HepG2 (cell line): ENCODE measurements at regions not wholly inside any gene's neighbourhood (a gene's known extent, or its start where the extent isn't known, plus 50 kb on each side); places are given as distances from the start of the nearest gene placed in this dataset.

Experiments used
- ATAC-seq: fragments of 200-7000 bp; cut with Tn5 transposase; 3 replicates; pipeline ENCODE4 v1.9.1; 2020; ENCODE audit warnings: mild to moderate bottlenecking, moderate library complexity
- BruUV-seq: library from RNA; stranded (reverse); fragments of 400-500 nt; replicated peaks from 2 replicates; lab custom pipeline; 2021; lab: Mats Ljungman, UMichigan
- CTCF ChIA-PET: fragments of 300-600 bp; formaldehyde crosslinking; extraction: SDS; loops from one replicate; lab custom pipeline; 2021; ENCODE audit warnings: low total read pairs, inconsistent platforms, low intra/inter-chr PET ratio; lab: Yijun Ruan, JAX
- POLR2A ChIA-PET: fragments of 350-600 bp; sonication (Branson Sonifier 250); formaldehyde crosslinking; loops from one replicate; lab custom pipeline; 2020; ENCODE audit warnings: antibody characterized with exemption, inconsistent platforms; lab: Yijun Ruan, JAX
- DNase-seq: peaks from one replicate; pipeline ENCODE4 v3.0.0-alpha.2; 2015; ENCODE audit warnings: low spot score
- FAIRE-seq: peaks from 3 replicates; lab custom pipeline; 2011; peaks lifted over from hg19 to GRCh38; lab: Jason Lieb, UNC
- H2AFZ ChIP-seq: one replicate; pipeline ENCODE4 v1.6.1; 2011; ENCODE audit warnings: low read length, inconsistent platforms
- H3K27ac ChIP-seq: fragments of 300-600 bp; 3 replicates; pipeline ENCODE4 v1.8.0; 2011; ENCODE audit warnings: mixed run types, mild to moderate bottlenecking, mixed read lengths, low read length, inconsistent platforms; ENCODE audit not compliant: insufficient read depth; ENCODE audit errors: extremely low read length
- H3K27me3 ChIP-seq, 2 experiments: fragments of 200-600 bp in 1 of 2; 2 replicates in 1 of 2; 3 replicates in 1 of 2; pipeline versions ENCODE4 v1.6.0 to v1.8.0; 2011; ENCODE audit warnings: low read length in 2 of 2, mild to moderate bottlenecking in 2 of 2, moderate library complexity in 2 of 2, inconsistent platforms in 1 of 2; ENCODE audit not compliant: insufficient read depth in 2 of 2, control insufficient read depth in 1 of 2
- H3K36me3 ChIP-seq, 2 experiments: fragments of 200-600 bp in 1 of 2; replicated peaks in 1 of 2; 2 replicates in 1 of 2; 3 replicates in 1 of 2; pipeline versions ENCODE4 v1.5.1 to v1.8.0; 2011; ENCODE audit warnings: low read length in 2 of 2, inconsistent platforms in 1 of 2; ENCODE audit not compliant: insufficient read depth in 2 of 2, control insufficient read depth in 1 of 2
- H3K4me1 ChIP-seq: 2 replicates; pipeline ENCODE4 v1.5.1; 2012; ENCODE audit warnings: low read length, inconsistent platforms; ENCODE audit not compliant: insufficient read depth
- H3K4me2 ChIP-seq: 2 replicates; pipeline ENCODE4 v1.6.0; 2011; ENCODE audit warnings: low read depth, low read length, inconsistent platforms
- H3K4me3 ChIP-seq, 3 experiments: fragments of 200-600 bp in 1 of 3; sonication (generic), shearing (Covaris generic) in 1 of 3; replicated peaks in 1 of 3; 2 replicates each; pipeline ENCODE4 v1.5.1; 2011 to 2016; ENCODE audit warnings: low read length in 3 of 3, inconsistent platforms in 2 of 3, low read depth in 2 of 3, mild to moderate bottlenecking in 2 of 3, control low read depth in 1 of 3, mixed read lengths in 1 of 3; ENCODE audit not compliant: insufficient read depth in 1 of 3
- H3K79me2 ChIP-seq: one replicate; pipeline ENCODE4 v1.6.1; 2011; ENCODE audit warnings: low read length, inconsistent platforms; ENCODE audit not compliant: insufficient read depth
- H3K9ac ChIP-seq: 2 replicates; pipeline ENCODE4 v1.6.0; 2011; ENCODE audit warnings: mild to moderate bottlenecking, low read depth, low read length, inconsistent platforms; ENCODE audit not compliant: insufficient read depth
- H3K9me3 ChIP-seq: 2 replicates; pipeline ENCODE4 v1.5.1; 2012; ENCODE audit warnings: mild to moderate bottlenecking, low read length
- H4K20me1 ChIP-seq: 2 replicates; pipeline ENCODE4 v1.6.0; 2011; ENCODE audit warnings: inconsistent platforms, mild to moderate bottlenecking, low read length, moderate library complexity; ENCODE audit not compliant: insufficient read depth
- AGO2 ChIP-seq: fragments of 200-400 bp; formaldehyde crosslinking; optimal IDR thresholded peaks from 2 replicates; pipeline ENCODE3; 2017; ENCODE audit warnings: mild to moderate bottlenecking, low read depth, low read length, moderate library complexity
- CC2D1A ChIP-seq: sonication (generic); formaldehyde crosslinking; IDR thresholded peaks from 2 replicates; pipeline ENCODE4 v1.8.1; 2023; ENCODE audit warnings: mild to moderate bottlenecking, missing genetic modification reagents
- ERF ChIP-seq: IDR thresholded peaks from 2 replicates; pipeline ENCODE4 v1.6.1; 2018; ENCODE audit warnings: missing biosample characterization, missing genetic modification reagents
- HDAC6 ChIP-seq: fragments of 200-600 bp; sonication (generic); IDR thresholded peaks from 2 replicates; pipeline ENCODE4 v1.7.0; 2017; ENCODE audit warnings: mild to moderate bottlenecking, antibody characterized with exemption, low read length, low read depth
- HOXA3 ChIP-seq: sonication (generic); formaldehyde crosslinking; IDR thresholded peaks from 2 replicates; pipeline ENCODE4 v1.5.0; 2020; ENCODE audit warnings: missing genetic modification reagents
- MAFF ChIP-seq: IDR thresholded peaks from 2 replicates; pipeline ENCODE4 v1.6.1; 2011; ENCODE audit warnings: low read depth, low read length, improper control_type of control experiment
- NAIF1 ChIP-seq: sonication (generic); formaldehyde crosslinking; IDR thresholded peaks from 2 replicates; pipeline ENCODE4 v1.5.0; 2020; ENCODE audit warnings: mild to moderate bottlenecking, missing genetic modification reagents, borderline replicate concordance
- NCOA1 ChIP-seq: sonication (generic); formaldehyde crosslinking; IDR thresholded peaks from 2 replicates; pipeline ENCODE4 v1.9.0; 2021; ENCODE audit warnings: missing genetic modification reagents
- NCOA5 ChIP-seq: sonication (generic); formaldehyde crosslinking; IDR thresholded peaks from 2 replicates; pipeline ENCODE4 v1.4.0; 2020; ENCODE audit warnings: missing genetic modification reagents
- NFIC ChIP-seq: IDR thresholded peaks from 2 replicates; pipeline ENCODE4 v1.6.1; 2012; ENCODE audit warnings: mild to moderate bottlenecking, low read length, inconsistent platforms
- POLR2A ChIP-seq, 2 experiments: IDR thresholded peaks; 2 replicates each; pipeline ENCODE4 v1.6.1; 2011; ENCODE audit warnings: low read depth in 2 of 2, low read length in 2 of 2, mild to moderate bottlenecking in 1 of 2, moderate library complexity in 1 of 2; ENCODE audit not compliant: insufficient read depth in 1 of 2
- RXRB ChIP-seq: IDR thresholded peaks from 2 replicates; pipeline ENCODE4 v1.6.1; 2016; ENCODE audit warnings: borderline replicate concordance, missing genetic modification reagents, missing compliant biosample characterization
- TGIF2 ChIP-seq: IDR thresholded peaks from 2 replicates; pipeline ENCODE4 v1.6.1; 2016; ENCODE audit warnings: control low read depth, missing compliant biosample characterization
- ZNF138 ChIP-seq: sonication (generic); formaldehyde crosslinking; IDR thresholded peaks from 2 replicates; pipeline ENCODE4 v1.5.0; 2020; ENCODE audit warnings: mild to moderate bottlenecking, low read depth, missing genetic modification reagents
- ZNF232 ChIP-seq: sonication (generic); formaldehyde crosslinking; IDR thresholded peaks from 2 replicates; pipeline ENCODE4 v1.4.0; 2020; ENCODE audit warnings: missing genetic modification reagents, borderline replicate concordance
- ZNF235 ChIP-seq: sonication (generic); formaldehyde crosslinking; IDR thresholded peaks from 2 replicates; pipeline ENCODE4 v1.8.1; 2023; ENCODE audit warnings: mild to moderate bottlenecking, missing genetic modification reagents, borderline replicate concordance
- ZNF615 ChIP-seq: sonication (generic); formaldehyde crosslinking; IDR thresholded peaks from 2 replicates; pipeline ENCODE4 v1.5.0; 2020; ENCODE audit warnings: mild to moderate bottlenecking, missing genetic modification reagents, borderline replicate concordance
- ZSCAN25 ChIP-seq: sonication (generic); formaldehyde crosslinking; IDR thresholded peaks from 2 replicates; pipeline ENCODE4 v1.8.0; 2022; ENCODE audit warnings: mild to moderate bottlenecking, missing genetic modification reagents
- WGBS: methylation state at CpG from one replicate; pipeline ENCODE4 v1.1.6; 2017; ENCODE audit warnings: low lambda C conversion rate; 5-methylcytosine and 5-hydroxymethylcytosine counted together
- in situ Hi-C: cut with HindIII; loops from 2 replicates; pipeline ENCODE4 v1.10.0; 2017; ENCODE audit warnings: low pct_unique_long_range_greater_than_20kb; ENCODE audit not compliant: extremely low pct_ligation_motif_present
- intact Hi-C: fragments of 100-400 bp; cut with micrococcal nuclease; formaldehyde crosslinking; loops from one replicate; pipeline ENCODE4 v1.10.0; 2022; ENCODE audit not compliant: unreplicated experiment
- TF ChIP-seq, protein P1 (sequence below): sonication (generic); formaldehyde crosslinking; IDR thresholded peaks from 2 replicates; pipeline ENCODE4 v1.8.0; 2022; ENCODE audit warnings: mild to moderate bottlenecking, missing genetic modification reagents, moderate library complexity
- TF ChIP-seq, protein P2 (sequence below): sonication (generic); formaldehyde crosslinking; IDR thresholded peaks from 2 replicates; pipeline ENCODE4 v1.9.0; 2021; ENCODE audit warnings: mild to moderate bottlenecking, missing genetic modification reagents

DNA sequence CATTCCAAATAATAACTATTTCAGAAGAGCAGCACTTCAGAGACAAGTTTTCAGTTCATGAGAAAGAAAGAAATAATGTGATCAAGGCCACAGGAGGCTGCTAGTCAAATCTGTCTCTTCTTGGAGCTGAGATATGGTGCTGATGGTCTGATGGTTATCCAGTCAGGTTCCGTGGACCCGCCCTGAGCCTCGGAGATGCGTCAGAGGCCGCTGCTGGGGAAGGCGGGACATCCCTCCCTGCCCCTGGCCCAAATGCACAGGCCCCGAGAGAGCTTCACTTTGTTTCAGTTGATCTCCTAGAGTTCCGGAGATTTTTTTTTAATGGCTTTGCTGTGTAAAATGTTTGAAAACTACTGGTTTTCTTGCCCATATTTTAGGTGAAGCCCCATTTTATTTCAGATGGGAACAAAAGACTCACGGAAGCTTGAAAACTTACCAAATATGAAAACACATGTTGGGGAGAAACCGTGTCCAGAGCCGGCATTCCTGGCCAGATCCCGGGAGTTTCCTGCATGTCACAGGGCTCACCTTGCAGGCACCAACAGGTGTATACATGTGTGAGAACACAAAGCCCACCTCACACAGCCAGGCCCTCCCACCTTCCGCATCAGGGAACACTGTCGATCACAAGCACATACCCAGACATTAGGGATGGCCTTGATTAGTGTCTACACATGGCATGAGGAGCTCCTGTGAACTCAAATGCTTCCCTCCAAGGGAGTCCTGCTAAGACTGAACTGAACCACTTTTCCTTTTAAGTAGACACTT, 499.0 kb downstream of the TCERG1L start:
- ChIA-PET CTCF (no interaction called here), POLR2A (no interaction called here)
- no peaks in the 10 kb centered on the region for H3K9me3 ChIP-seq
- no peaks in the 10 kb centered on the region for H3K79me2 ChIP-seq
- no peaks in the 10 kb centered on the region for H3K36me3 ChIP-seq
- ATAC-seq (no peak), DNase-seq (no peak), FAIRE-seq (no peak)
- in situ Hi-C loops: no loop called here
- BruUV-seq: no TSS peak
- intact Hi-C loops: no loop called here
- H3K9ac ChIP-seq: no peak overlapping the region
- peaks cover 3 to 22% of the 10 kb centered on the region in 2 experiments; a peak in 4 of 5 replicates for H3K27me3 ChIP-seq
- no peak overlapping the region for H3K4me2 ChIP-seq
- TF ChIP-seq, protein P1, sequence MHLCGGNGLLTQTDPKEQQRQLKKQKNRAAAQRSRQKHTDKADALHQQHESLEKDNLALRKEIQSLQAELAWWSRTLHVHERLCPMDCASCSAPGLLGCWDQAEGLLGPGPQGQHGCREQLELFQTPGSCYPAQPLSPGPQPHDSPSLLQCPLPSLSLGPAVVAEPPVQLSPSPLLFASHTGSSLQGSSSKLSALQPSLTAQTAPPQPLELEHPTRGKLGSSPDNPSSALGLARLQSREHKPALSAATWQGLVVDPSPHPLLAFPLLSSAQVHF (CRISPR knock-in tag): no peak
- TF ChIP-seq ZSCAN25 (CRISPR knock-in tag) (no peak), ZNF232 (CRISPR knock-in tag) (no peak), POLR2A (IDR thresholded peaks at IDR 0.05; ENCODE audit: insufficient read depth in 1 of 2, low read depth in 2 of 2, low read length in 2 of 2) (no peak), ZNF138 (CRISPR knock-in tag) (no peak), NFIC (no peak), HDAC6 (no peak), NAIF1 (CRISPR knock-in tag) (no peak), RXRB (CRISPR knock-in tag) (no peak), MAFF (no peak), ZNF235 (CRISPR knock-in tag) (no peak), ZNF615 (no peak), CC2D1A (CRISPR knock-in tag) (no peak), HOXA3 (no peak), TGIF2 (CRISPR knock-in tag) (no peak), NCOA5 (CRISPR knock-in tag) (no peak), ERF (CRISPR knock-in tag) (no peak), AGO2 (no peak), NCOA1 (CRISPR knock-in tag) (no peak)
- TF ChIP-seq, protein P2, sequence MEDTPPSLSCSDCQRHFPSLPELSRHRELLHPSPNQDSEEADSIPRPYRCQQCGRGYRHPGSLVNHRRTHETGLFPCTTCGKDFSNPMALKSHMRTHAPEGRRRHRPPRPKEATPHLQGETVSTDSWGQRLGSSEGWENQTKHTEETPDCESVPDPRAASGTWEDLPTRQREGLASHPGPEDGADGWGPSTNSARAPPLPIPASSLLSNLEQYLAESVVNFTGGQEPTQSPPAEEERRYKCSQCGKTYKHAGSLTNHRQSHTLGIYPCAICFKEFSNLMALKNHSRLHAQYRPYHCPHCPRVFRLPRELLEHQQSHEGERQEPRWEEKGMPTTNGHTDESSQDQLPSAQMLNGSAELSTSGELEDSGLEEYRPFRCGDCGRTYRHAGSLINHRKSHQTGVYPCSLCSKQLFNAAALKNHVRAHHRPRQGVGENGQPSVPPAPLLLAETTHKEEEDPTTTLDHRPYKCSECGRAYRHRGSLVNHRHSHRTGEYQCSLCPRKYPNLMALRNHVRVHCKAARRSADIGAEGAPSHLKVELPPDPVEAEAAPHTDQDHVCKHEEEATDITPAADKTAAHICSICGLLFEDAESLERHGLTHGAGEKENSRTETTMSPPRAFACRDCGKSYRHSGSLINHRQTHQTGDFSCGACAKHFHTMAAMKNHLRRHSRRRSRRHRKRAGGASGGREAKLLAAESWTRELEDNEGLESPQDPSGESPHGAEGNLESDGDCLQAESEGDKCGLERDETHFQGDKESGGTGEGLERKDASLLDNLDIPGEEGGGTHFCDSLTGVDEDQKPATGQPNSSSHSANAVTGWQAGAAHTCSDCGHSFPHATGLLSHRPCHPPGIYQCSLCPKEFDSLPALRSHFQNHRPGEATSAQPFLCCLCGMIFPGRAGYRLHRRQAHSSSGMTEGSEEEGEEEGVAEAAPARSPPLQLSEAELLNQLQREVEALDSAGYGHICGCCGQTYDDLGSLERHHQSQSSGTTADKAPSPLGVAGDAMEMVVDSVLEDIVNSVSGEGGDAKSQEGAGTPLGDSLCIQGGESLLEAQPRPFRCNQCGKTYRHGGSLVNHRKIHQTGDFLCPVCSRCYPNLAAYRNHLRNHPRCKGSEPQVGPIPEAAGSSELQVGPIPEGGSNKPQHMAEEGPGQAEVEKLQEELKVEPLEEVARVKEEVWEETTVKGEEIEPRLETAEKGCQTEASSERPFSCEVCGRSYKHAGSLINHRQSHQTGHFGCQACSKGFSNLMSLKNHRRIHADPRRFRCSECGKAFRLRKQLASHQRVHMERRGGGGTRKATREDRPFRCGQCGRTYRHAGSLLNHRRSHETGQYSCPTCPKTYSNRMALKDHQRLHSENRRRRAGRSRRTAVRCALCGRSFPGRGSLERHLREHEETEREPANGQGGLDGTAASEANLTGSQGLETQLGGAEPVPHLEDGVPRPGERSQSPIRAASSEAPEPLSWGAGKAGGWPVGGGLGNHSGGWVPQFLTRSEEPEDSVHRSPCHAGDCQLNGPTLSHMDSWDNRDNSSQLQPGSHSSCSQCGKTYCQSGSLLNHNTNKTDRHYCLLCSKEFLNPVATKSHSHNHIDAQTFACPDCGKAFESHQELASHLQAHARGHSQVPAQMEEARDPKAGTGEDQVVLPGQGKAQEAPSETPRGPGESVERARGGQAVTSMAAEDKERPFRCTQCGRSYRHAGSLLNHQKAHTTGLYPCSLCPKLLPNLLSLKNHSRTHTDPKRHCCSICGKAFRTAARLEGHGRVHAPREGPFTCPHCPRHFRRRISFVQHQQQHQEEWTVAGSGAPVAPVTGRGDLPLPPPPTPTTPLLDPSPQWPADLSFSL: no peak
- H3K4me1 ChIP-seq: no peaks in the 10 kb centered on the region
- WGBS: 48% methylated on average over 7 of the region's 14 CpGs
- H4K20me1 ChIP-seq: 0 out of 2 replicates have a peak, but pooled peaks cover 3% of the 10 kb centered on the region
- H3K27ac ChIP-seq: no peak overlapping the region
- H3K4me3 ChIP-seq: no peak overlapping the region
- no peak overlapping the region for H2AFZ ChIP-seq
